ENCODE measurements at regions not wholly inside any gene's neighbourhood (a gene's known extent, or its start where the extent isn't known, plus 50 kb on each side); places are given as distances from the start of the nearest gene placed in this dataset.
A peak's percentile ranks its signal among the peaks of the same experiment; 100 is the strongest.

DNA sequence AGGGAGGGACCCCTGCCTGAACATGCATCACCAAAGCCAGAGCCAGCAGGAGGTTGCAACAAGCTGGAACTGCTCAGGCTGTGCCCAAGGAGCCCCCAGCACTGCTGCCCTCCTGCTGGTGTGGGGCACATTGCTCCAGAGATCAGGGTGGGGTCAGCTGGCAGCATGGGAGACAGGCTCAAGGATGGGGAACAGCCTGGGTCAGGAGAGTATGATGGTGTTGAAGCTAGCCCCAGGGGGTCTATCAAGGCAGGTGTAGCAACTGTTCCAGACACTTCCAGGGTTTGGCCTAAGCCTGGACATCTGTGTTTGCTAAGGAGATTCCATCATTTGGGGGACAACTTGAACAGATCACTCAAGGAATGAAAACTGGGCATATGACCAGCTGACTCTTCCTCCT lies 133.1 kb downstream of the ATPSCKMT start:
- TF ChIP-seq CTCF (conservative IDR thresholded peaks at IDR 0.05): no peak
- no peak for TF ChIP-seq ZFX (IDR thresholded peaks at IDR 0.05)
- H3K27ac ChIP-seq: no peak overlapping the region

DNA sequence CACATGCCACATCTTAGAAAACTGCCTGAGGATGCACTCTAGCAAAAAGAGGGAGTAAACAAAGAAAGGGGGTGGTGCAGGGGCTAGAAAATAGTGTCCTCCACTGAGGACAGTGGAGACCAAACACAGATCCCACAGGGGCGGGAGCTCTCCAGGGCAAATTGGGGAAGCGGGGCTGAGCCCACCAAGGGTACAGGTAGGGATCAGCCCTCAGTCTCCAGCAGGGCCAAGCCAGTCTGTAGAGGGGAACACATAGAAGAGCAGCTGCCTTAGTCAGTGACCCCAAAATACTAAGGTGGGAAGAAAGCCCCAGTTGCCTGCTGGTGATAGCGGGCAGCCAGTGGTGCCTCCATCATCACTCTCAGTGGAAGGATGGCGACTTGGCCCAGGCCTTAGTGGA lies 134.0 kb downstream of the ATPSCKMT start:
- TF ChIP-seq ZFX (IDR thresholded peaks at IDR 0.05) (no peak), CTCF (conservative IDR thresholded peaks at IDR 0.05) (no peak)
- no peak overlapping the region for H3K27ac ChIP-seq

GRCh38 chr5:10111571-10111970 lies 138.1 kb downstream of the ATPSCKMT start:
- H3K27ac ChIP-seq: no peak overlapping the region
- TF ChIP-seq ZFX (IDR thresholded peaks at IDR 0.05) (no peak), CTCF (conservative IDR thresholded peaks at IDR 0.05) (peak; percentile 51)

- H3K27ac ChIP-seq: no peak overlapping the region
- TF ChIP-seq CTCF (conservative IDR thresholded peaks at IDR 0.05) (no peak), ZFX (IDR thresholded peaks at IDR 0.05) (no peak)
Measured at GRCh38 chr5:10110228-10110627, 139.5 kb downstream of the ATPSCKMT start.

DNA sequence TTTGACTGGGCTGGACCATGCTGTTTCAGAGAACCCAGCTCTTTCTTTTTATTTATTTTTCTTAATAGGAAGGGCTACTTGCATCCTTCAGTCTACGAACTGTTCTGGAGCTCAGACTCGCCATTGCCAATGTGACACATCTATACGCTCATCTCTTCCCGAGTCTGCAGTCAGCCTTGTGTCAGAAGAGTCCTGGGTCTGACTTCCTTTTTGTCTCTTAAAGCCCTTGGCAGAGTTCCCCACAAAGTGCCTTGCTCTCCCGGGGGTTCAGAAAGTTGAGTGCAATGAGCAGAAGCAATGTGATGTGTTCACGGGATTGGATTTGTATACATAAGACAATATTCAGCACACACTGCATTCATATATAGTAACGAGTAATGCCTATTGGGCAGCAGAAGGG lies 140.4 kb downstream of the ATPSCKMT start:
- no peak overlapping the region for H3K27ac ChIP-seq
- TF ChIP-seq ZFX (IDR thresholded peaks at IDR 0.05) (no peak), CTCF (conservative IDR thresholded peaks at IDR 0.05) (no peak)

DNA sequence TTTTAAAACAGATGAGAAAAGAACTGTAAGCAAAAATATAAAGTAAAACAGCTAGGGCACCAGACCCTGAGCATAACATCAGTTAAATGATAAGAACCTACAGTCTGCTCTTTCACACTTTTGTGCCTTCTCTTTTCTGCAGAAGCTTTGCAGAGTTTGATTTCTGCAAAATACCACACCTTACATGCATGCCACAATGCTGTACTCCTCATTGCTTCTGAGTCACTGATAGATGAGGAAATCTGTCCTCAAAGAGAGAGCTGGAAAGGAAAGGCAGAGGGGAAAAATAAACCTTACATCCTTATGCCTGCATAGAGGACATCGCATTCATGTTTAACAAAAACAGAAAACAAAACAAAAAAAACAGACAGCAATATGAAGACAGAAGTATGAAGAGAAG lies 142.9 kb downstream of the ATPSCKMT start:
- no peak overlapping the region for H3K27ac ChIP-seq
- TF ChIP-seq CTCF (conservative IDR thresholded peaks at IDR 0.05): no peak
- no peak for TF ChIP-seq ZFX (IDR thresholded peaks at IDR 0.05)

- no peak for TF ChIP-seq ZFX (IDR thresholded peaks at IDR 0.05)
- TF ChIP-seq CTCF (conservative IDR thresholded peaks at IDR 0.05): no peak
- H3K27ac ChIP-seq: no peak overlapping the region
Measured at GRCh38 chr5:10106285-10106684, 143.4 kb downstream of the ATPSCKMT start.
